Left ventricle myocardium inferior (tissue), 1 donor: ENCODE measurements at regions not wholly inside any gene's neighbourhood (a gene's known extent, or its start where the extent isn't known, plus 50 kb on each side); places are given as distances from the start of the nearest gene placed in this dataset.

Experiments used
- DNase-seq: peaks from one replicate; pipeline ENCODE4 v3.0.0-alpha.2; 2020
- H3K27ac ChIP-seq: fragments of 200-600 bp; replicated peaks from 2 replicates; pipeline ENCODE4 v1.8.0; 2021
- H3K27me3 ChIP-seq: fragments of 200-600 bp; 2 replicates; pipeline ENCODE4 v1.8.0; 2021; ENCODE audit warnings: low read depth
- H3K36me3 ChIP-seq: fragments of 200-600 bp; 2 replicates; pipeline ENCODE4 v1.8.0; 2021
- H3K4me1 ChIP-seq: fragments of 200-600 bp; 2 replicates; pipeline ENCODE4 v1.8.0; 2021
- H3K4me3 ChIP-seq: fragments of 200-600 bp; 2 replicates; pipeline ENCODE4 v1.8.0; 2021; ENCODE audit warnings: mild to moderate bottlenecking, moderate library complexity
- H3K9me3 ChIP-seq: fragments of 200-600 bp; replicated peaks from 2 replicates; pipeline ENCODE4 v1.8.0; 2021
- intact Hi-C: fragments of 100-400 bp; cut with micrococcal nuclease; formaldehyde crosslinking; loops from one replicate; pipeline ENCODE4 v1.11.0; 2022
- TF ChIP-seq, protein P1 (sequence below): fragments of 200-600 bp; IDR thresholded peaks from 2 replicates; pipeline ENCODE4 v1.8.0; 2021; ENCODE audit warnings: antibody characterized with exemption, mild to moderate bottlenecking, borderline replicate concordance
- donor health status: DM: no; HTN: yes; CAD: no; lungs with severe emphysema.

DNA sequence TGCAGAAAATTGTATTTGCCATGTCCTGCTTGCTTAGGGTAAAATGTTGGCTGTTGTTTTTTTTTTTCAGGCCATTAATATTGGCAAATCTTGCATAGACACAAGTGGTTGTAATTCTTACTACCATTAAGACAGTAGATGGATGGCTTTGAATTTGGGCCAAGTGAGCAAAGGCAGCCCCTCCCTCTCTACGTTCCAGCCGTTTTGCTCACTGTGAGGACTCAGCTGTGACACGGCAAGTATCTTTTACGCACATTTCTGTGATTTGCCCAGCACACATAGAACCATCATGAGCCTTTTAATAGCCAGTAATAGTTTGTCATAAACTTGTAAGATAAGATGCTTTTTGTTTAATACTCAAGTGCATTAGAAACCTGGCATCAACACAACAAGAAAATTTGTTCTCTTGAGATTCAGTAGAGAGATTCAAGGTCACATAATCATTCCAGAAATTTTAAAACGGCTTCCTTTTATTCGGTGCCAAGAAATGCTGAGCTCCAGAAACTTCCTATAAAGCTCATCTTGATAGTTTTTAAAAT is 205.2 kb upstream of the ADCY2 start:
- Histone ChIP-seq H3K4me1 (no peaks in the 10 kb centered on the region), H3K27ac (no peak overlapping the region), H3K36me3 (no peaks in the 10 kb centered on the region), H3K27me3 (no peaks in the 10 kb centered on the region), H3K9me3 (peaks cover 3% of the 10 kb centered on the region), H3K4me3 (no peak overlapping the region)
- no peak for DNase-seq
- TF ChIP-seq, protein P1, sequence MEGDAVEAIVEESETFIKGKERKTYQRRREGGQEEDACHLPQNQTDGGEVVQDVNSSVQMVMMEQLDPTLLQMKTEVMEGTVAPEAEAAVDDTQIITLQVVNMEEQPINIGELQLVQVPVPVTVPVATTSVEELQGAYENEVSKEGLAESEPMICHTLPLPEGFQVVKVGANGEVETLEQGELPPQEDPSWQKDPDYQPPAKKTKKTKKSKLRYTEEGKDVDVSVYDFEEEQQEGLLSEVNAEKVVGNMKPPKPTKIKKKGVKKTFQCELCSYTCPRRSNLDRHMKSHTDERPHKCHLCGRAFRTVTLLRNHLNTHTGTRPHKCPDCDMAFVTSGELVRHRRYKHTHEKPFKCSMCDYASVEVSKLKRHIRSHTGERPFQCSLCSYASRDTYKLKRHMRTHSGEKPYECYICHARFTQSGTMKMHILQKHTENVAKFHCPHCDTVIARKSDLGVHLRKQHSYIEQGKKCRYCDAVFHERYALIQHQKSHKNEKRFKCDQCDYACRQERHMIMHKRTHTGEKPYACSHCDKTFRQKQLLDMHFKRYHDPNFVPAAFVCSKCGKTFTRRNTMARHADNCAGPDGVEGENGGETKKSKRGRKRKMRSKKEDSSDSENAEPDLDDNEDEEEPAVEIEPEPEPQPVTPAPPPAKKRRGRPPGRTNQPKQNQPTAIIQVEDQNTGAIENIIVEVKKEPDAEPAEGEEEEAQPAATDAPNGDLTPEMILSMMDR = no peak
- intact Hi-C loops = no loop called here

DNA sequence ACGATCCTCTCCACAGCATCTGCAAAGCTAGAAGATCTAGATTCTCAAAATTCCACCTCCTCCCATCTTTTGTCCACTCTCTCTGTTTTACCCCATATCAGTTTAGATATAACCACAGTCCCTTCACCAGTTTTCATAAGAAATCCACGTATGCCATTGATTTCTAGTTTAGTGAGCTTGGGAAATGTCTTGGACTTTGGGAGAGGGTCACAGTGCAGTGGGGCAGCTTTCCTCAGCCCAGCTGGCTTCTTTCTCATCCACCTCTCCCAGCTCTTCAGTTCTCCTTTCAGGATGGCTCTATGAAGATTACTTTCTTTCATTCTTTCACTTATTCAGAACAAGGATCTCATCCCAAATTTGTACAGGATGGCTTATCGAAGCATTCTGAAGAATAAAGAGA is 203.9 kb upstream of the ADCY2 start:
- peaks cover 3% of the 10 kb centered on the region for H3K9me3 ChIP-seq
- no peaks in the 10 kb centered on the region for H3K4me1 ChIP-seq
- H3K27ac ChIP-seq = no peak overlapping the region
- no peaks in the 10 kb centered on the region for H3K36me3 ChIP-seq
- no peak overlapping the region for H3K4me3 ChIP-seq
- TF ChIP-seq, protein P1 = no peak
- intact Hi-C loops = no loop called here
- DNase-seq = no peak
- no peaks in the 10 kb centered on the region for H3K27me3 ChIP-seq

DNA sequence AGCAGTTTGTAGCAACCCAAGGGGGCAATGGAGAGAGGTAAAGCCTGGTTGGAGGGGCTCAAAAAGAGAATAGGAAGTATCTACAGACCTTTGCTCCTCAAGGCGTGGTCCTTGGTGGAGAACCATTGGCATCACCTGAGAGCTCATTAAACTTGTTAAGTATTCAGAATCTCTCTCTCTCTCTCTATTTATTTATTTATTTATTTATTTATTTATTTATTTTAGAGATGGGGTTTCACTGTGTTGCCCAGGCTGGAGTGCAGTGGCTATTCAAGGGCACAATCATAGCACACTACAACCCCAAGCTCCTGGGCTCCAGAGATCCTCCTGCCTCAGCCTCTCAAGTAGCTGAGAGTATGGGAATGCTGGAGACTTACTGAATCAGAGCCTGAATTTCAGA is 193.1 kb upstream of the ADCY2 start:
- H3K9me3 ChIP-seq = peaks cover 12% of the 10 kb centered on the region
- H3K4me3 ChIP-seq = no peak overlapping the region
- no peak for DNase-seq
- H3K4me1 ChIP-seq = no peaks in the 10 kb centered on the region
- no peaks in the 10 kb centered on the region for H3K36me3 ChIP-seq
- no peaks in the 10 kb centered on the region for H3K27me3 ChIP-seq
- TF ChIP-seq, protein P1 = no peak
- H3K27ac ChIP-seq = no peak overlapping the region
- intact Hi-C loops = no loop called here

DNA sequence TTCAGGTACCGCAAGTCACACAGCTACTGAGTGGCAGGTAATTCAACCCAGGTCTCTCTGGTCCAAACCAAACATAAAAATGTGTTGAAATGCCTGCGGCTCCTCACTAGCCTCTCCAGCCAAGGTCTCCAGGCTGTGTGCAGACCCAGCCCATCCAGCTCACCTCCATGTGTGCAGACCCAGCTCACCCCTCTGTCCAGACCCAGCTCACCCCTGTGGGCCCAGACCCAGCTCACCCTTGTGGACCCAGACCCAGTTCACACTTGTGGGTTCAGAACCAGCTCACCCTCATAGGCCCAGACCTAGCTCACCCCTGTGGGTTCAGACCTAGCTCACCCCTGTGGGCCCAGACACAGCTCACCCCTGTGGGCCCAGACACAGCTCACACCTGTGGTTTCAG is 188.0 kb upstream of the ADCY2 start:
- no peaks in the 10 kb centered on the region for H3K36me3 ChIP-seq
- H3K4me1 ChIP-seq = no peaks in the 10 kb centered on the region
- no peaks in the 10 kb centered on the region for H3K27me3 ChIP-seq
- TF ChIP-seq, protein P1 = no peak
- intact Hi-C loops = no loop called here
- no peaks in the 10 kb centered on the region for H3K9me3 ChIP-seq
- no peak overlapping the region for H3K27ac ChIP-seq
- H3K4me3 ChIP-seq = no peak overlapping the region
- no peak for DNase-seq

DNA sequence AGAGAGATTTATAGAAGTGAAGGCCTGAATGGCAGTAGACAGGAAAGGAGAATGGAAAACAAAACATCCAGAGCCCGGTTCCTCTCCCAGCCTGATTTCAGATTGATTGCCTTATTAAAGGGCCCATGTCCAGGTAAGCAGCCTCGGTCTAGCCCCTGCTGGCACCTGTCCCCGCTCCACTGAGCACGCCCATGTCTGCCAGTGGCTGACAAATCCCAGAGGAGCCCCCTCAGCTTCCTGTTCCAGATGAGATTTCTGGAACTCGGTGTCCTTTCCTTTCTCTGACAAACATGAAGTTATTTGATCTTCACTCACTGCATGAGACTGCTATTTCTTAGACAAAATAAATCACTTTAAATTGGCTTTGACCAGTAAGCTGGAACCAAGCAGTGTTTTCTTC is 187.0 kb upstream of the ADCY2 start:
- no peak for DNase-seq
- no peaks in the 10 kb centered on the region for H3K4me1 ChIP-seq
- no peaks in the 10 kb centered on the region for H3K9me3 ChIP-seq
- no peaks in the 10 kb centered on the region for H3K27me3 ChIP-seq
- no peaks in the 10 kb centered on the region for H3K36me3 ChIP-seq
- TF ChIP-seq, protein P1 = no peak
- intact Hi-C loops = no loop called here
- H3K4me3 ChIP-seq = no peak overlapping the region
- no peak overlapping the region for H3K27ac ChIP-seq

DNA sequence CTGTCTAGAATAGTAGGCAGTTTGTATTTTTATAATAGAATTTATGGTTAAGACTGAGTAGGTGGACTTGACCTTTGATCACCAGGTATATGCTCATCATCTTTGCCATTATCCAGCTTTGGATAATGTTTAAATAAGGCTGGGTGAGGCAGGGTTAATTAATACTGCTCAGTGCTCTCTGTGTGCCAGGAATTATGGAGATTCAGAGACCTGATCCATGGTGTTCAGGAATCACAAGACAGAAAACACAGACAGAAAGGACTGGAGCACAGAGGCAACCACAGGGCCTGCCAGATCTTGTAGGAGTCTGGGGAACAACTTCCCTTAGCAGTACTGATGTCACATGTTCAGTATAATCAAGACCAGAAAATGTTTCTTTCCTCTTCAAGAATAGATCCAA is 186.3 kb upstream of the ADCY2 start:
- intact Hi-C loops = no loop called here
- Histone ChIP-seq H3K4me1 (no peaks in the 10 kb centered on the region), H3K4me3 (no peak overlapping the region), H3K9me3 (no peaks in the 10 kb centered on the region), H3K36me3 (no peaks in the 10 kb centered on the region), H3K27me3 (no peaks in the 10 kb centered on the region), H3K27ac (no peak overlapping the region)
- TF ChIP-seq, protein P1 = no peak
- no peak for DNase-seq
